Stomach smooth muscle (tissue), 2 donors: ENCODE measurements at regions not wholly inside any gene's neighbourhood (a gene's known extent, or its start where the extent isn't known, plus 50 kb on each side); places are given as distances from the start of the nearest gene placed in this dataset.

ENCODE experiments used
- H3K27ac ChIP-seq: one replicate; pipeline ENCODE4 v1.7.0; 2013; ENCODE audit warnings: mild to moderate bottlenecking, low read length, inconsistent platforms
- H3K27me3 ChIP-seq, 2 donors: one replicate each; pipeline ENCODE4 v1.7.0; 2013; ENCODE audit warnings: low read length in 2 of 2; ENCODE audit not compliant: insufficient read depth in 2 of 2, control insufficient read depth in 1 of 2
- H3K36me3 ChIP-seq, 2 donors: one replicate each; pipeline ENCODE4 v1.7.0; 2013; ENCODE audit warnings: low read length in 2 of 2; ENCODE audit not compliant: control insufficient read depth in 2 of 2, insufficient read depth in 2 of 2
- H3K4me1 ChIP-seq: one replicate; pipeline ENCODE4 v1.7.0; 2013; ENCODE audit warnings: low read length; ENCODE audit not compliant: control insufficient read depth, insufficient read depth
- H3K4me3 ChIP-seq, 2 donors: one replicate each; pipeline ENCODE4 v1.7.0; 2013; ENCODE audit warnings: low read length in 2 of 2
- H3K9ac ChIP-seq, 2 donors: one replicate each; pipeline ENCODE4 v1.7.0; 2013; ENCODE audit warnings: low read length in 2 of 2, mild to moderate bottlenecking in 1 of 2
- H3K9me3 ChIP-seq, 2 donors: one replicate each; pipeline ENCODE4 v1.7.0; 2013; ENCODE audit warnings: low read length in 2 of 2; ENCODE audit not compliant: control insufficient read depth in 2 of 2
- donor health status: healthy.
- donor health status: Pancreatic carcinoma.

DNA sequence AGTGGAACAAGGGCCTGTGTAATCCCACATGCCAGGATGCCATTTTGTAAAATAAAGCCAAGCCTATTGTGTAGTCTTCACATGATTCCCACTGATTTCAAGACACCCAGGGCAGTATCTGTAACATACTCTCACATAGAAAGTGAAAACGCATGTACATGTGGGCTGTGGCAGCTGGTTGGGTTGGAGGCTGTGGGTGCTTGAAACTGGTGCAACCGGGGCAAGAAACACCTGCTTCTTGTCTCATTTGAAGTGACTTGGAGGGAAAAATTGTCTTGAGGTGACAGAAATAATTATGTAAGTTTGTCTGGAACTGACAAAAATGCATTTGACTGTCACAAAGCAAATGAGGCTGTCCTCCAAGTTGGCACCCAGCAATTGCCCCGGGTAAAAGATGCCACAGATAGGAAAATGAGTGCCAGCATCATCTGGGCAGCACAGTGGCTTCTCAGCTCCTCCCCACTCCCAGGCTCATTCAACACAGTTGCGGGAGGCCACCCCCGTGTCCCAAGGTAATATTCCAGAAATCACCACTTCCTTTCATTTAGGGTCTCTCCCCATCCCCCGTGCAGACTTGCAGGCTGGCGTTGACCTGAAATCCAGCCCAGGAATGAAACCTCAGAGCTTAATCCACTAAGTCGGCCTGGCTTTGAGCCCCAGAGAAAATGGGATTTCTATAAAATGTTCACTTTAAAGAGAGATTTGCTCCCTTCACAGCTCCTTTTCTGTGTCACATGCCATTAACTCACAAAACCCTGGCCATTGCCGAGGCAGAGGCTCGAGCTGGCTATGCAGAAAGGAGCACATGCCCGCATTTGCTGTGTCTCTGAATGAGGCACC is 293.9 kb upstream of the PARD3B start:
- Histone ChIP-seq H3K36me3 (no peaks in the 10 kb centered on the region), H3K27ac (no peak overlapping the region), H3K4me1 (no peaks in the 10 kb centered on the region), H3K4me3 (no peak overlapping the region), H3K9ac (no peak overlapping the region), H3K27me3 (no peaks in the 10 kb centered on the region), H3K9me3 (no peaks in the 10 kb centered on the region)

DNA sequence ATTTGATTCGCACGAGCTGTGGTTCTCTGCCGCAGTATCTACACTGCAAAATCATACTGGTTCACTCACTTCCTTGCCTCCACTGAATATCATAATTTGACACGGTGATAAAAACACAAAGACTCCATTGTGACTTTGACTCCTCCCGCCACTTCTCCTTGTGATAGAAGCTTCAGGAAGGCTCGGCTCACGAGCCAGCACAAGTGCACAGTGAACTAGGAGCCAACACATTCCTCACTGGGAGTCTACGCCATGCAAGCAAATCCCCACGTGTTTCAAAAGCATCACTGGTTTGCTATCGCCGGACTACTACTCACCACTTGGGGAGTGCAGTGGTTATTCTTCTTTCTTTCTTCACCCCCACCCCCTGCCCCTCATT is 293.3 kb upstream of the PARD3B start:
- Histone ChIP-seq H3K27ac (no peak overlapping the region), H3K27me3 (no peaks in the 10 kb centered on the region), H3K4me1 (peaks cover 2% of the 10 kb centered on the region), H3K36me3 (no peaks in the 10 kb centered on the region), H3K9me3 (no peaks in the 10 kb centered on the region), H3K9ac (no peak overlapping the region), H3K4me3 (no peak overlapping the region)

GRCh38 chr2:204255071-204255470 is 290.2 kb upstream of the PARD3B start:
- no peak overlapping the region for H3K4me3 ChIP-seq
- H3K9ac ChIP-seq: no peak overlapping the region
- H3K27me3 ChIP-seq: no peaks in the 10 kb centered on the region
- H3K9me3 ChIP-seq: no peaks in the 10 kb centered on the region
- no peak overlapping the region for H3K27ac ChIP-seq
- peaks cover 7% of the 10 kb centered on the region for H3K4me1 ChIP-seq
- H3K36me3 ChIP-seq: no peaks in the 10 kb centered on the region

DNA sequence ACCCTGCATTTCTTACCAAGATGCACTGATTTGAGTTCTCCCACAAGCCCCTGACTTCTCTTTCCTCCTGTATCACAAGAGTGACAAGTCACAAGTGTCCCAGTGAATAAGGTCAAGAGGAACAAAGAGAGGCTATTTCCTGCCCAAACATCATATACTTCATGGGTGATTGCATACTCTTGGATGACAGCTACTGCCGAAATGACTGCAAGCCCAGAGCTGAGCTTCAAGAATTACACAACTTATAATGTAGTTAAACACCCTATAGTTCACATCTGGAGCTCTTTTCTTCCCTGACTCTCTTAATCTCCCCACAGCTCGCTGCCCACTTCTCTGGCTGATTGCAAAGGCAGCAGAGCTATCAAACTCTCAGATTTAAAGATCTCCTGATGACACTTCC is 289.7 kb upstream of the PARD3B start:
- H3K4me1 ChIP-seq: peaks cover 10% of the 10 kb centered on the region

DNA sequence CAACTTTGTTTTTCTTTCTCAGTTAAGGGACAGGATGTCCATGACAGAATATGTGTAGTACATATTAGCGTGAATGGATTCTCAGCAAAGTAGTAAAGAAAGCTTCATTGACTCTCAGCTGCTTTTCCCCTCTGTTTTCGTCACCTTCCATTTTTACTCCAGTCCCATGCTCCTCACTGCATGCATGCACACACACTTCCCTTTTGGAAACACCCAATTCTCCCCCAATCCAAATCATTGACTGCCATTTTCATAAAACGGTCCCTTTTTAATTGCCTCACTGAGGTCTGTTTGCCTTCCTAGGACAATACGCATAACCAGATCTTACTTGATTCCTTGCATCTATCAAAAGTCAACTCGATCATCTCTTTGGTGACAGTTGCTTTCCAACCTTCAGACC is 287.5 kb upstream of the PARD3B start:
- Histone ChIP-seq H3K27me3 (no peaks in the 10 kb centered on the region), H3K9ac (no peak overlapping the region), H3K4me1 (peaks cover 15% of the 10 kb centered on the region), H3K36me3 (no peaks in the 10 kb centered on the region), H3K27ac (no peak overlapping the region), H3K9me3 (no peaks in the 10 kb centered on the region), H3K4me3 (no peak overlapping the region)

More for the DNA sequence above, 289.7 kb upstream of the PARD3B start:
- H3K27ac ChIP-seq: no peak overlapping the region
- no peak overlapping the region for H3K4me3 ChIP-seq
- no peaks in the 10 kb centered on the region for H3K36me3 ChIP-seq
- no peak overlapping the region for H3K9ac ChIP-seq
- H3K27me3 ChIP-seq: no peaks in the 10 kb centered on the region
- H3K9me3 ChIP-seq: no peaks in the 10 kb centered on the region

- Histone ChIP-seq H3K4me1 (peaks cover 15% of the 10 kb centered on the region), H3K4me3 (no peak overlapping the region), H3K27me3 (no peaks in the 10 kb centered on the region), H3K9ac (no peak overlapping the region), H3K9me3 (no peaks in the 10 kb centered on the region), H3K27ac (no peak overlapping the region), H3K36me3 (no peaks in the 10 kb centered on the region)
Observed at GRCh38 chr2:204258890-204259289, 286.4 kb upstream of the PARD3B start.

DNA sequence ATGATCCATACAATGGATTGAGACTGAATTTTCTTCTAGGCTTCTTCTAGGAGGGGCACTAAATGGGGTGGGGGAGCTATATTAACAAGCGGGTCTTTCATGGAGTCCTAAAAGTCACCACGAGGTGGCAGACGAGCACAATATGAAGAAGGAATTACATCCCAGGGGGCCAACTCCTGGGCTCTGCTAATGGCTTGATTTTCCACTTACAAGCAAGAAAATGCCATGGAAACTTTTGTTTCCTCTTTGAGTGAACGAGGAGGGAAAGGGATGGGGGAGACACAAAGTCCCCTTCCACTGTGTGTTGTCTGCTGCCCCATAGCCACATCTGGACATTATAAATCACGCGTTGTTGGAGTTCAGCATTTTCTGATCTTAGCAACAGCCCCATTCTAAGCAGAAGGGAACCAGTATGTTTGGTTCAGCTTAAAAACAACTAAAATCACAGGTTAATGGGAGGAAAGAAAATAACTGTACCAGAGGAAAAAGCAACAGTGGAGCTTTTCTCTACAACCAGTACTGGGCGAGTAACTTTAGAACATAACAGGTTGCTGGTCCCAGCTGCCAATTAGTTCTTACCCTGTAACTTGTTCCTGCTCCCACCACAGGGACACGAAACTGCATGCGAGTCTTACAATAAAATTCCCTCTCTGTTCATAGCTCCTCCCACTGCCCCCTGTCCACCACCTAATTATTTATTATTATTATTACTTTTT is 285.0 kb upstream of the PARD3B start:
- no peaks in the 10 kb centered on the region for H3K9me3 ChIP-seq
- no peak overlapping the region for H3K27ac ChIP-seq
- H3K9ac ChIP-seq: no peak overlapping the region
- H3K4me1 ChIP-seq: peaks cover 15% of the 10 kb centered on the region
- no peaks in the 10 kb centered on the region for H3K27me3 ChIP-seq
- peak overlapping the region in 1 of 2 donors; percentile 15 for H3K4me3 ChIP-seq
- no peaks in the 10 kb centered on the region for H3K36me3 ChIP-seq

GRCh38 chr2:204260901-204261300 is 284.4 kb upstream of the PARD3B start:
- Histone ChIP-seq H3K4me3 (no peak overlapping the region), H3K27me3 (no peaks in the 10 kb centered on the region), H3K9ac (no peak overlapping the region), H3K9me3 (no peaks in the 10 kb centered on the region), H3K4me1 (peaks cover 15% of the 10 kb centered on the region), H3K27ac (no peak overlapping the region), H3K36me3 (no peaks in the 10 kb centered on the region)

GRCh38 chr2:204261846-204262245 is 283.4 kb upstream of the PARD3B start:
- no peaks in the 10 kb centered on the region for H3K9me3 ChIP-seq
- H3K9ac ChIP-seq: no peak overlapping the region
- H3K27me3 ChIP-seq: no peaks in the 10 kb centered on the region
- H3K36me3 ChIP-seq: no peaks in the 10 kb centered on the region
- H3K27ac ChIP-seq: no peak overlapping the region
- H3K4me1 ChIP-seq: peaks cover 14% of the 10 kb centered on the region
- no peak overlapping the region for H3K4me3 ChIP-seq

DNA sequence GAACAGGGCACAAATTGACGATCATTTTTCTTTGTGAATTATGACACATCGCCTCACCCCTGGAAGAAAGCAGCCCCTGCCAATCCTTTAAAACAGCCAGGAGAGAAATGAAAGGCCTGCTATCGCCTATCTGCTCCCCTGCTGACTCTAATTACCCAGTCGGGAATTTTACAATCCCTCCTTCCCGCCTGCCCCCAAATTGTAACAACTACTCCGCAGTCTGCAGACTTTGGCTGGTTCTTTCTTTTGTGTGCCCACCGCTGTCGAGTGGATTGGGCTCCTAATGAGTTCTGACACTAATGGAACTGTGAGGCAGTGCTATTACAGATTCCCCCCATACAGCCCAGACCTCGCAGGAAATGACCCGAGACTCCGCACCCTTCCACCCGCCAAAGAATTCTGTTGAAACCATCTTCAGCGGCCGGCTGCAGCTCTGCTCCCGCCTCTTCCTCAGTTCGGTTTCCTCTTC is 281.2 kb upstream of the PARD3B start:
- H3K9ac ChIP-seq: no peak overlapping the region
- H3K36me3 ChIP-seq: no peaks in the 10 kb centered on the region
- H3K27ac ChIP-seq: no peak overlapping the region
- H3K9me3 ChIP-seq: no peaks in the 10 kb centered on the region
- H3K4me1 ChIP-seq: peaks cover 8% of the 10 kb centered on the region
- no peak overlapping the region for H3K4me3 ChIP-seq
- no peaks in the 10 kb centered on the region for H3K27me3 ChIP-seq

DNA sequence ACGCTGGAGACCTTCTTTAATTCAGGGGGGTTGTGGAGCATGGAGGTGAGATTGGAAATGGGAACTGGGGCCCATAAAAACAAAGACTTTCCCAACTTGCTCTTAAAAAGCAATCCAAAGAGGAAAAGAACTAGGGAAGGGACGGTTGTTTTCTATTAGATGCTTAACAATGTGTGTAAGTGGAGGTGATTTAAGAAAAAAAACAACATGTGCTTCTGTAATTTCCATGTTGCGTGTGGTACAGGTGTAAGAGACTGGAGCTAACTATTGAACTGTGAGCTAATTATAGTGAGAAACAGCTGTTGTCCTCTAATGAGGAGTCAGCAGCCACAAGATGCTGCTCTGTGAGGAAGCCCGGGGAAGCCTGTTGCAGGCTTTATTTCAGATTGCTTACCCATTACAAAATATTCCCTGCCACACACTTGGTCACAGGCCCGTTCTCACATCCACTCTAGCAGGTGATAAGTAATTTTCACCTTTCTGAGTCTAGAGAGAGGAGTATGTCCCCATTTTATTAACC is 280.6 kb upstream of the PARD3B start:
- no peak overlapping the region for H3K27ac ChIP-seq

More for the DNA sequence above, 280.6 kb upstream of the PARD3B start:
- H3K27me3 ChIP-seq: no peaks in the 10 kb centered on the region
- no peaks in the 10 kb centered on the region for H3K9me3 ChIP-seq
- H3K4me3 ChIP-seq: no peak overlapping the region
- no peak overlapping the region for H3K9ac ChIP-seq
- H3K36me3 ChIP-seq: no peaks in the 10 kb centered on the region
- peaks cover 8% of the 10 kb centered on the region for H3K4me1 ChIP-seq
